ENCODE measurements at regions not wholly inside any gene's neighbourhood (a gene's known extent, or its start where the extent isn't known, plus 50 kb on each side); places are given as distances from the start of the nearest gene placed in this dataset.

DNA sequence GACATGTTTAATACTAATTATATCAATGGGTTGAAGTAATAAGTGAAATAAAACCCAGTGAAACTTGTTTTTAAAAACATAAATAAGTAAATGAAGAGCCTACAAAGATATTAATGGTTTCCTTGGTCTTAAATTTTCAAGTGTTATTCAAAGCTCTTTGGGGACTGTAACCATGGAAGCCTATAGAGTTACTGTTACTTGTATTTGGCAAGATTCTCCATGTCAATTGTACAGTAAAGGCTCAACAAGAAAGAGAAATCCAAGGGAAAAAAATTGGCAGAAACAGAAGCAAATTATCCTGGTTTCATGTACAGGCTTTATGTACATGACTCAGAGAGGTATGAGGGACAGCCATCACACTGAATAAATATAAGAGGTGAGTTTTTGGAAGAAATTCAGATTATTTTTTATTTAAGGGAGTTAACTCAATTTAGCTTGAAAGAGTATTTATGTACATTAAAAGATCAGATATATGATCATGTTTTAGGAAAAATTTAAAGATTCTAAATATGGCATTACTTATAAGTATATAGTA lies 151.1 kb upstream of the HMGA2 start:
- TF ChIP-seq CTCF (conservative IDR thresholded peaks at IDR 0.05; ENCODE audit: low read length): no peak
- no peak for TF ChIP-seq EZH2phosphoT487 (IDR thresholded peaks at IDR 0.05; ENCODE audit: borderline replicate concordance, low read depth, low read length)

Data from OCI-LY7 (cell line).